Neural progenitor cell (in vitro differentiated cells): ENCODE measurements at regions not wholly inside any gene's neighbourhood (a gene's known extent, or its start where the extent isn't known, plus 50 kb on each side); places are given as distances from the start of the nearest gene placed in this dataset.
"Not testable (repeated sequence)": the region's sequence is repeated elsewhere in the genome, so short reads cannot be mapped to it uniquely, and the experiment has no call there.

ENCODE experiments used
- DNase-seq: peaks from one replicate; pipeline ENCODE4 v3.0.0-alpha.2; 2016; ENCODE audit warnings: low spot score
- H2AFZ ChIP-seq: fragments of 200-600 bp; sonication (generic); replicated peaks from 2 replicates; pipeline ENCODE4 v1.6.1; 2016; ENCODE audit warnings: antibody characterized with exemption
- H3F3A ChIP-seq: fragments of 200-600 bp; sonication (generic); 2 replicates; pipeline ENCODE4 v1.6.1; 2016; ENCODE audit warnings: antibody characterized with exemption, low read depth
- H3K27ac ChIP-seq: fragments of 200-600 bp; sonication (generic); 2 replicates; pipeline ENCODE4 v1.5.1; 2016; ENCODE audit warnings: mild to moderate bottlenecking
- H3K27me3 ChIP-seq: fragments of 200-600 bp; sonication (generic); 2 replicates; pipeline ENCODE4 v1.6.1; 2016; ENCODE audit warnings: mild to moderate bottlenecking, moderate library complexity
- H3K36me3 ChIP-seq: fragments of 200-600 bp; sonication (generic); 2 replicates; pipeline ENCODE4 v1.5.1; 2016
- H3K4me1 ChIP-seq: fragments of 200-600 bp; sonication (generic); 2 replicates; pipeline ENCODE4 v1.6.1; 2016; ENCODE audit warnings: mixed run types
- H3K4me2 ChIP-seq: fragments of 200-600 bp; sonication (generic); 2 replicates; pipeline ENCODE4 v1.6.1; 2016
- H3K4me3 ChIP-seq: fragments of 200-600 bp; sonication (generic); 2 replicates; pipeline ENCODE4 v1.5.1; 2016
- H3K79me2 ChIP-seq: fragments of 200-600 bp; sonication (generic); 2 replicates; pipeline ENCODE4 v1.6.1; 2016; ENCODE audit warnings: low read depth
- H3K9ac ChIP-seq: fragments of 200-600 bp; sonication (generic); 2 replicates; pipeline ENCODE4 v1.6.1; 2016
- H3K9me3 ChIP-seq: fragments of 200-600 bp; sonication (generic); 2 replicates; pipeline ENCODE4 v1.5.1; 2016; ENCODE audit warnings: low read depth
- H4K20me1 ChIP-seq: fragments of 200-600 bp; sonication (generic); 2 replicates; pipeline ENCODE4 v1.6.1; 2016; ENCODE audit warnings: low read depth
- H3K27ac Mint-ChIP-seq: 3 replicates; pipeline ENCODE4 v1.8.0; 2021; ENCODE audit warnings: mixed read lengths
- H3K27me3 Mint-ChIP-seq: 2 replicates; pipeline ENCODE4 v1.8.0; 2022; ENCODE audit warnings: low read depth, mild to moderate bottlenecking, inconsistent platforms, moderate library complexity, mixed read lengths; ENCODE audit not compliant: insufficient read depth
- H3K36me3 Mint-ChIP-seq: 3 replicates; pipeline ENCODE4 v1.8.0; 2021; ENCODE audit warnings: mixed read lengths
- H3K4me1 Mint-ChIP-seq: 3 replicates; pipeline ENCODE4 v1.8.0; 2021; ENCODE audit warnings: mixed read lengths
- H3K4me3 Mint-ChIP-seq: 3 replicates; pipeline ENCODE4 v1.8.0; 2021; ENCODE audit warnings: mild to moderate bottlenecking, moderate library complexity, mixed read lengths
- H3K9me3 Mint-ChIP-seq: 3 replicates; pipeline ENCODE4 v1.8.0; 2020; ENCODE audit warnings: mixed read lengths
- EZH2 ChIP-seq: fragments of 200-600 bp; sonication (generic); IDR thresholded peaks from 2 replicates; pipeline ENCODE4 v1.6.1; 2017; ENCODE audit warnings: antibody characterized with exemption, mild to moderate bottlenecking, moderate library complexity
- EZH2phosphoT487 ChIP-seq: fragments of 200-600 bp; sonication (generic); IDR thresholded peaks from 2 replicates; pipeline ENCODE4 v1.6.1; 2017; ENCODE audit warnings: antibody characterized with exemption
- TF ChIP-seq, protein P1 (sequence below): fragments of 200-600 bp; sonication (generic); IDR thresholded peaks from 2 replicates; pipeline ENCODE4 v1.5.1; 2017; ENCODE audit warnings: antibody characterized with exemption, mild to moderate bottlenecking

DNA sequence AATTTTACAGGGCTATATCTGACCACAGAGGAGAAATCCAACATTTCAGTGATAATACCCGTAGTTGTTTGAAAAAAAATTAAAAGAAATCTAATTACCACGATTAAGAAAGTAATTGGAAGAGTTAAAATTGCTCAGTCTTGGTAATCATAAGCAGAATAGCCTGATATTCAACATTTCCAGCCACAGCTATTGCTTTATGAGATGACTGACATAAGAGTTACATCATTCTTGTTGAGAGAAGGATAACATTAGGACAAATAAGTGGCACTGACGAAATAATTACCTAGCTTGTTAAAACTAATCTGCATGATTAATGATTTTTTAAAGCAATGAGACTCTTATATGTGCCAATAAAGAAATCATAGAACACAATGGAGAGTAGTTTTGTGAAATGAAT, 825.0 kb upstream of the GBE1 start:
- H4K20me1 ChIP-seq, result no peaks in the 10 kb centered on the region
- no peaks in the 10 kb centered on the region for H3K9me3 ChIP-seq
- no peaks in the 10 kb centered on the region for H3F3A ChIP-seq
- no peaks in the 10 kb centered on the region for H3K79me2 ChIP-seq
- DNase-seq, result no peak
- no peaks in the 10 kb centered on the region for H3K27me3 ChIP-seq
- no peak overlapping the region for H3K27ac Mint-ChIP-seq
- H3K4me3 Mint-ChIP-seq, result no peak overlapping the region
- H3K4me3 ChIP-seq, result no peak overlapping the region
- H3K4me2 ChIP-seq, result no peak overlapping the region
- H3K27me3 Mint-ChIP-seq, result peaks cover 2% of the 10 kb centered on the region
- no peaks in the 10 kb centered on the region for H3K36me3 ChIP-seq
- no peaks in the 10 kb centered on the region for H3K4me1 ChIP-seq
- H3K9me3 Mint-ChIP-seq, result peaks cover 6% of the 10 kb centered on the region
- TF ChIP-seq EZH2phosphoT487 (no peak), EZH2 (no peak)
- TF ChIP-seq, protein P1, sequence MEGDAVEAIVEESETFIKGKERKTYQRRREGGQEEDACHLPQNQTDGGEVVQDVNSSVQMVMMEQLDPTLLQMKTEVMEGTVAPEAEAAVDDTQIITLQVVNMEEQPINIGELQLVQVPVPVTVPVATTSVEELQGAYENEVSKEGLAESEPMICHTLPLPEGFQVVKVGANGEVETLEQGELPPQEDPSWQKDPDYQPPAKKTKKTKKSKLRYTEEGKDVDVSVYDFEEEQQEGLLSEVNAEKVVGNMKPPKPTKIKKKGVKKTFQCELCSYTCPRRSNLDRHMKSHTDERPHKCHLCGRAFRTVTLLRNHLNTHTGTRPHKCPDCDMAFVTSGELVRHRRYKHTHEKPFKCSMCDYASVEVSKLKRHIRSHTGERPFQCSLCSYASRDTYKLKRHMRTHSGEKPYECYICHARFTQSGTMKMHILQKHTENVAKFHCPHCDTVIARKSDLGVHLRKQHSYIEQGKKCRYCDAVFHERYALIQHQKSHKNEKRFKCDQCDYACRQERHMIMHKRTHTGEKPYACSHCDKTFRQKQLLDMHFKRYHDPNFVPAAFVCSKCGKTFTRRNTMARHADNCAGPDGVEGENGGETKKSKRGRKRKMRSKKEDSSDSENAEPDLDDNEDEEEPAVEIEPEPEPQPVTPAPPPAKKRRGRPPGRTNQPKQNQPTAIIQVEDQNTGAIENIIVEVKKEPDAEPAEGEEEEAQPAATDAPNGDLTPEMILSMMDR, result no peak
- H2AFZ ChIP-seq, result no peak overlapping the region
- H3K4me1 Mint-ChIP-seq, result no peaks in the 10 kb centered on the region
- no peak overlapping the region for H3K27ac ChIP-seq
- no peak overlapping the region for H3K9ac ChIP-seq
- H3K36me3 Mint-ChIP-seq, result no peaks in the 10 kb centered on the region

GRCh38 chr3:82586002-82586401, 824.6 kb upstream of the GBE1 start:
- H3K27ac Mint-ChIP-seq, H3K27ac ChIP-seq: not testable (repeated sequence)

GRCh38 chr3:82585591-82585990, 824.1 kb upstream of the GBE1 start:
- not testable (repeated sequence) for H3K79me2 ChIP-seq, H3K9me3 ChIP-seq, H4K20me1 ChIP-seq, H3K36me3 ChIP-seq, H3K4me2 ChIP-seq, H3K9me3 Mint-ChIP-seq, H3K4me3 ChIP-seq, H3K9ac ChIP-seq, DNase-seq, H3K36me3 Mint-ChIP-seq, H3K27me3 Mint-ChIP-seq, H3K27ac Mint-ChIP-seq, H3K4me3 Mint-ChIP-seq, H3K4me1 Mint-ChIP-seq, H3K4me1 ChIP-seq, H3F3A ChIP-seq, H3K27me3 ChIP-seq, H3K27ac ChIP-seq, H2AFZ ChIP-seq

More at GRCh38 chr3:82586002-82586401, 824.6 kb upstream of the GBE1 start:
- not testable (repeated sequence) for H3K4me3 ChIP-seq, H3F3A ChIP-seq, H4K20me1 ChIP-seq, H3K4me3 Mint-ChIP-seq, H2AFZ ChIP-seq, H3K27me3 ChIP-seq, H3K36me3 Mint-ChIP-seq, H3K27me3 Mint-ChIP-seq, DNase-seq, H3K36me3 ChIP-seq, H3K9me3 ChIP-seq, H3K4me1 ChIP-seq, H3K4me2 ChIP-seq, H3K9me3 Mint-ChIP-seq, H3K9ac ChIP-seq, H3K79me2 ChIP-seq, H3K4me1 Mint-ChIP-seq

- H3K4me3 ChIP-seq, H3K4me1 ChIP-seq, H3K4me3 Mint-ChIP-seq, DNase-seq, H3K36me3 Mint-ChIP-seq, H2AFZ ChIP-seq, H3K9me3 ChIP-seq, H3K27ac Mint-ChIP-seq, H3F3A ChIP-seq, H3K9ac ChIP-seq, H3K27ac ChIP-seq, H3K79me2 ChIP-seq, H3K4me1 Mint-ChIP-seq, H3K36me3 ChIP-seq, H3K27me3 ChIP-seq, H3K9me3 Mint-ChIP-seq, H4K20me1 ChIP-seq, H3K27me3 Mint-ChIP-seq, H3K4me2 ChIP-seq: not testable (repeated sequence)
These were observed 823.4 kb upstream of the GBE1 start for GRCh38 chr3:82584861-82585260.

- DNase-seq, H3K27me3 ChIP-seq, H3K27me3 Mint-ChIP-seq, H3K4me3 Mint-ChIP-seq, H3K79me2 ChIP-seq, H3K9ac ChIP-seq, H3K9me3 ChIP-seq, H3K36me3 Mint-ChIP-seq, H2AFZ ChIP-seq, H3K4me3 ChIP-seq, H3K36me3 ChIP-seq, H3K4me1 Mint-ChIP-seq, H3K27ac Mint-ChIP-seq, H3K4me2 ChIP-seq, H4K20me1 ChIP-seq, H3K27ac ChIP-seq, H3K4me1 ChIP-seq, H3F3A ChIP-seq, H3K9me3 Mint-ChIP-seq: not testable (repeated sequence)
These were observed 823.0 kb upstream of the GBE1 start for GRCh38 chr3:82584415-82584814.
